Hypothalamus (tissue), 51 donors: ENCODE measurements at regions not wholly inside any gene's neighbourhood (a gene's known extent, or its start where the extent isn't known, plus 50 kb on each side); places are given as distances from the start of the nearest gene placed in this dataset.
A peak's percentile ranks its signal among the peaks of the same experiment; 100 is the strongest.

Experiments
- DNase-seq, 51 donors: peaks; one replicate each; lab custom pipeline; 2025; lab: John Stamatoyannopoulos, UW

DNA sequence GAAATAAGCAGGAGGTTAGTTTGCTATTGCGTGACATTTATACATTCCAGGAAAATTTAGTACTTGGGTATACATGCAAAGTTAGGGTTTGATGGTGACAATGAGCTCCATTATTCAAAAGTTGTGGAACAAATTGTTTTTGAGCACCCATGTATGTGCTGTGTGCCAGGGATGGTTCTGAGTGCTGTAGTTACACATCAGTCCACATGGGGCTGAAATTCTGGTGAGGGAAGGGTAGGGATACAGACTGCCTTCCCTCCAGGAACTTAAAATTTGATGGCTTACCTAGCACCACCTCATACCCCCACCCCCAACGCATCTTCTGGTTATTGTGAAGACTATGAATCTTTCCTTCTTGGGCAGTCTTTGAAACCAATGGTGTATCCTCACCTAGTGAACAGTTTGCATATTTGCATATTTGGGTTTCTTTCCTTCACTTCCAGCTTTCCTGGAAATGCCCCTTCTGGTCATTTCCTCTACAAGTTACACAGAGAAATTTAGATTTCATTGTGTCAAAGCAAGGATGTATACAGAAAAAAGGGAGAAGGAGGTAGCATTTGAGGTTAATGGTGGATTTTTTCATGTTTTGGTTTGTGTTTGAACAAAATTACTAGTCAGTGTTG is 222.0 kb upstream of the IL12A start:
- peak in 10 of 51 donors; percentile 17 to 61 (median 26) for DNase-seq

DNA sequence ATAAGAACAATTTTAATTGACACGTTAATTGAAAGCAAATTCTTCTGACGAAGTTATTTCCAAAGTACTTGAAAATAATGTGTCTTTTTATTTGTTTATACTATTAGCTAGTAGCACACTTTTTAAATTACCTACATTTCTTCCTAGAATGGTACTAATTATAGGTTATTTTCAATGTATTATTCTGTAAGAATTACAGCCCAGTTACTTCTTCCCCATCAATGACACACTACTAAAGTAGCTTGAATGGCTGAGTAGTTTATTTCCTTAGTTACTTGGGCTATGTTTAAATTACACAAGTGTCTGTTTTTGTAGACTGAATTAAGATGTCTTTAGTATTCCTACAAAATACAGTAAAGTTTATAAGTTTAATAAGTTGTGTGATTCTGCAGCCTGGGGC is 217.6 kb upstream of the IL12A start:
- no peak for DNase-seq

DNA sequence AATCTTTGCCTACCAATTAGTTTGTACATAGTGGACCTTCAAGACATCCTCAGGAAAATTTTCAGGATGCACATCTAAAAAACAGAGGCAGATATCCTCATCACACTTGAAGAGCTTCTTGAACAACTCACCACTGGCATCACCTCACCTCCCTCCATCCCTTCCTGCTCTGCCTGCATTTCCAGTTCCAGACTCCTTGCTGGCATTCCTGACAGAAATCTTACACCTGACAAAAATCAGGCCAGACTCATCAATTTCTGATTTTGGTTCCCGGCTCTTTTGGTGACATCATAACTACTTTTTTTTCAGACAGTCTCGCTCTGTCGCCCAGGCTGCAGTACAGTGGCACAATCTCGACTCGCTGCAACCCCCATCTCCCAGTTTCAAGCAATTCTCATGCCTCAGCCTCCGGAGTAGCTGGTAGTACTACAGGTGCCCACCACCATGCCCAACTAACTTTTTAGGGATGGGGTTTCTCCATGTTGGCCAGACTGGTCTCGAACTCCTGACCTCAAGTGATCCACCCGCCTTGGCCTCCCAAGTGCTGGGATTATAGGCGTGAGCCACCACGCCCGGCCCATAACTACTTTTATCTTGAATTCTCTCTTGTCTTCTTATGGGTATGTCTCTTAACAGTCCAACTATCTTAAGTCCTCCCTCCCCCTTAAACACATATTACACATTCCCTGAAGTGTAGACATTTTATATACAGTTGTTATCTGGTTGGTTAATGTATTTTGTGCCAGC is 216.6 kb upstream of the IL12A start:
- no peak for DNase-seq

DNA sequence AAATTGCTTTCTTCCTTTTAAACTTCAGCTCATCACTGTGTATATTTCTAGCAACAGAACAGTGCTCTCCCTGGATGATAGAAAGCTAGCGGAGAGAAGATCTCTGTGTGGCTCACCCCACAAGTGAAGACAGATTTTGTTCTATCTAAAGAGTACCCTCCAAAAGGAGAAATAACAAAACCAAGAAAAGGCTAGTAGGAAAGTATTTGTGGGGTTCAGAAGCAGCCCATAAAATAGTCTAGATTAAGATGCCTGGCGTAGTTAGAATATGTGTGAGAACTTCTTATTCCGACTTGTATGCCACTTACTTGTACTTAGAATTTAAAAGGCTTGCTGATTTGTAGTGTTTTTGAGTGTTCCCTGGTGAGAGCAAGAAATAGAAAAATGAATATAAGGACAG is 214.9 kb upstream of the IL12A start:
- DNase-seq: no peak

DNA sequence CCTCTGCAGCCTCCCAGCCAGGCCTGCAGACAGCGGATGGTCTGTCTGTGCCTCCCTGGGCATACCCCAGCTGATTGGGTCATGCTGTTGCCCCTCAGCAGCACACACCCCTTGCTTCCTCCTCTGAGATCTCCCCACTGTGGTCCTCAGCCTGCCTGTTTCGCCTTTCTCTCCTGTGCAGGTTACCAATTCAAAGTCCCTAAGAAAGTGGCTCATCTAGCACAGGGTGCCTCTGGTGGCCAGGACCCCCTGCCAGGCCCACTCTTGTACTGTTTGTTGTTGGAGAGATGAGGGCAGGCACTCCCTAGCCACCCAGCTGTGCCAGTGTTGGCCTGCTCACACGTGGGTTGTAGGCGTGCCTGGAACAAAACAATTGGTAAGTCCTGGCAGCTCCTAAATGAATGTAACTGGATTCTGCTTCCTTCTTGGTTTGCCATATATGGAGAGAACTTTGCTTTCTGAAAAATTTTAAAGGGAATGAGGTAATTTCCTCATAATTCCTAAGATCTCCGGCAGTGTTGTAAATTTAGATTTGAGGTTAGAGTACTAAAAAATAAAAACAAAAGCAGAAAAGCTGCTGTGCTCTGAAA is 213.2 kb upstream of the IL12A start:
- DNase-seq: peak in 43 of 51 donors; percentile 14 to 87 (median 63)

DNA sequence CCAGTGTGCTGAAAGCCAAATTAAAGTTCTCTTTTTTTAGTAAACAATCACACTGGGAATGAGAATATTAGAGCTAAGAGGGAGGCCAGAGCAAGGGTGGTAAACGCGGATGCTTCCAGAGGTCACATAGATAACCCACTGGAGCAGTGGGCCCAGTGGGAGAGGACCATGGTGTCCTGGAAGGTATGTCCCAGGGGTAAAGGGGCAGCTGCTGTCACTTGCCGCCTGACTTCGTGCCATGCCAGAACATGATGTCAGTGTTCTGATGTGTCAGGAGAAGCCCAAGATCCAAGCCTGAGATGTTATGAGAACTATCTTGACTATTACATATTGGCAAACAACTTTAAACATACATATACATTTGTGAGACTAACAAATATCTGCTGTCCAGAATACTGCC is 211.9 kb upstream of the IL12A start:
- DNase-seq: peak in 3 of 51 donors; percentile 24 to 30 (median 24)

DNA sequence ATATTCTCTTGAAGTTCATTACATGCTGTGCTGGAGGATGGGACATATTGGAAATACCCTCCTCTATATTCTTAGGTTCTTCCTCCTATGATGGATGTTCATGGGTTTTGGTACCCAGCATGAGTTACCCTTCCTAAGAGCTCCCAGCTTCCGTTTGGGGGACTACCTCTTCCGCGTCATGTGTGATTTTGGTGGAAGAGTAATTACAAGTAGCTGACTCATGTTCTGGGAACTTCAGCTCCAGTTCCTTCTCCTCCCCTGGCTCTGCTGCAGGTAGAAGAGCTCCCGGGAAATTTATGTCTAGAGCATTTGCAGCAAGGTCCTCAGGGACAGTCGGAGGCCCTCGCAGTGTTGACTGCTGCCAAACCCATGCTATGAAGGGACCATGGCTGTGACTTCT is 208.8 kb upstream of the IL12A start:
- DNase-seq: no peak

DNA sequence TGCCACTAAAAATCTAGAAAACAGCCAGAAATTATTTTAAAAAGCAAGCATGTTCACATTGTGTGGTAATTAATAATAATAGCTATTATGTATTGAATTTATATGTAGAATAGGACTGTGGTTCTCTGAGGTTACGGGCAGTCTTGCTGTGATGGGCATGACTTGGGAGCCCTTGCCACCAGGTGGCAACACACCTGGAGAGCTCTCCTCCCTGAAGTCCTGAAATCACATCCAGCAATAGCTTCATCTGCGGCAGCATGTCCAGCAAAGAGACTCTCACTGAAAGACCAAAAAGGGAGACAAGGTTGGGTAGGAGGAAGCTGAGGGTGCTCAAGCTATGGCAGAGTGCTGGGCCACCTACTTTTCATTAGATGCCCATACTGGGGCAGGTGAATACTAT is 206.8 kb upstream of the IL12A start:
- no peak for DNase-seq

DNA sequence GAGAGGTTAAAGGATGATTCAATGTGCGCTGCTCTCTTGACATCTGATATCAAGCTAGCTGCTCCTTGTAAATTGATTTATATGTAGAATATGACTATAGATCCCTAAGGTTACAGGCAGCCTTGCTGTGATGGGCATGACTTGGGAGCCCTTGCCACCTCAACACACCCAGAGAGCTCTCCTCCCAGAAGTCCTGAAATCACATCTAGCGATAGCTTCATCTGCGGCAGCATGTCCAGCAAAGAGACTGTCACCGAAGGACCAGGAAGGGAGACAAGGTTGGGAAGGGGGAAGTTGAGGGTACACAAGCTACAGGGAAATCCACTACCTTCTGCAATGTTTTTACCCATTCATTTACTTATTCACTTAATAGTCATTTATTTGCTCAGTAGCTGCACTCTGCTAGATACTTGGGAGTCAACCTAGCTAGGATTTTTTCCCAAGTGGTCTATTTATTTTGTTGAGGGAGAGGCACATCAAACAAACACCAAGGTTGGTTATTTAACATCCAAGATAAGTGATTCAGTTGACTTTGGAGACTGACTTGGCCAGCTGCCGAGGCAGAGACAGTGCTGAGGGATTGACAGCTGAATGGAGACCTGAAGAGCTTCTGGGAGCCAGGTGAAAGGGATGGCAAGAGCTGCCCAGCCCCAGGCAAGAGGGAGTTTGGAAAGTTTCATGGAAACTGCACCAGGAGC is 205.8 kb upstream of the IL12A start:
- no peak for DNase-seq

DNA sequence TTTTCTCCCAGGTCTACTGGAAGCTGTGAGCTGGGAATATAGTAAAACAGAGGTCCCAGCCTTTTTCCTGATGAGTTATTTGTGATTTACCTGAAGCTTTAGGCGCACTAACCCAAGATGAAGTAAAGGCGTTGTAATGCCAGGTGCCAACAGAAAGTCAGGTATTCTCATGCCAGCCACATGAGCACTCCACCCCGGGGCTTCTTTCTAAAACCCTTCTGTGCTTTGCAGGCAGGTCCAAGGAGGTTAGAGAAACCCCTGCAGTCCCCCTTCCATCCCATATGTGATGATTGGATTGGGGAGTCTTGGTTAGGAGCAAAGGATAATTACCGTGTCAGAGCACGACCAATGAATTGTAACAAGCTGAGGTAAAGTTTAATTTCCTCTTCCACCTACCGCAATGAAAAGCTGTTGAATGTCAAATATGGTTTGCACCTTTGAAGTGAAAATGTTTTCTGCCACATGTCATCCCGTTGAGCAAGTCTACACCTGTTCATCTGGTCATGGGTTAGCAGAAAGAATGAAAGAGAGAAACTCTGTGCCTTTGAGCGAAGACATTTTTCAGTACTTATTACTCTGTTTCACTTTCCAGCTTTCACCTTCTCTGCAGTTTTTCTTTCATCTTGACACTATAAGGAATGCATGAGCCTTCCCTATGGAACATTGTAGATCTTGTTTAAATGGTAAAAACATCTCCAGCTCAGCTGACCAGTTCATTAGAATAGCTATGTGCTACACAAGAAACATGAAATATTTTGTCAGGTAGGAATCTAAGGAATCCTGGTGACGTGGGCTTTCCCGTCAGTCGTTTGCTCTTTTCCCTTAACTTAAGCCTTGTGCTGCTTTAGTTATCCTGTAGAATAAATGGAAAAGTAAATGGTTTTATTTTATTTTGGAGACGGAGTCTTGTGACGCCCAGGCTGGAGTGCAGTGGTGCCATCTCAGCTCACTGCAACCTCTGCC is 204.6 kb upstream of the IL12A start:
- no peak for DNase-seq

DNA sequence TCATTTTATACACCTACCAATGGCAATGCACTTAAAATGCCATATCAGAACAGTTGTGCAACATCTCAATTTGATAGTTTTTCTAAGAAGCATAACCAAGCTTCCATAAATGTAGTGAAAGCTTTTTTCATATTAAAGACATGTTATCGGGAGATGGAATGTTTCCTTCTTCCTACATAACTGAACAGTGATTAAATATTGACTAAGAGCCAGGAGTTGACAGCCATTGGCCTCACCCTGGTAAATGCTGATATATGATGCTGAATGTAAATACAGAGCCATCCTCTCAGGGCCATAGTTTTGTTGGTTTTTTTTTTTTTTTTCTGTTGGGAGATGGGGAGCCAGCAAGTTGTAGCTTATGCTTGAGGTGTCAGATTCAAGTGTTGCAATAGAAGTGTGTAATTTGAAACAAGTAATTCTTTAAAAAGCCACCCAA is 203.3 kb upstream of the IL12A start:
- DNase-seq: no peak

DNA sequence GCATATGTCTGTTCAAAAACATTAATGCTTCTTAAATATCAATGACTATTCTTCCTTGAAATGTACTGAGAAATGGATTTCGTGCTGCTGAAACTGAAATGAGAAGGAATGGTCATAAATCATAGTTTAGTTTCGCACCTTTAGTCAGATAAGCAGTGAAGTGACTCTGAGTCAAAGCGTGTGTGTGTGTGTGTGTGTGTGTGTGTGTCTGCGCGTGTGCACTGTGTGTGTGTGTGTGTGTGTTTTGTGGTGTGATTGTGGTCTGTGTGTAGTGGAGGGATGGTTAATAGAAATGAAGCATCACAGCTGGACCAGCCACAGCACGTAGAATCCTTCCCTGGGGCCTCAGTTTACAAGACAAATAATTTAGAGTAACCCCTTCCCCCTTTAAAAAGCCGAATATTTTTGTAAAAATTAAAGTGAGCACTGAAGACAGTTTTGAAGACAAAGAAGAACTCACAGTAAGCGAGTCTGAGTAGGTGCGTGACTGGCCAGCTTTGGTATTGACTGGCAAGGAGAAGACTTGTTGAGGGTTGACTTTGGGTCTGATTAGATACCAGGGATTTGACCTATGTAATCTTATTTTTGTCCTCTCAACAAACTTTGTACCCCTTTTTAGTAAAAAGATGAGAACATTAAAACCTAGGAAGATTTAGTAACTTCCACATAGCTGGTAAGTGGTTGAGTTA is 202.0 kb upstream of the IL12A start:
- DNase-seq: no peak

DNA sequence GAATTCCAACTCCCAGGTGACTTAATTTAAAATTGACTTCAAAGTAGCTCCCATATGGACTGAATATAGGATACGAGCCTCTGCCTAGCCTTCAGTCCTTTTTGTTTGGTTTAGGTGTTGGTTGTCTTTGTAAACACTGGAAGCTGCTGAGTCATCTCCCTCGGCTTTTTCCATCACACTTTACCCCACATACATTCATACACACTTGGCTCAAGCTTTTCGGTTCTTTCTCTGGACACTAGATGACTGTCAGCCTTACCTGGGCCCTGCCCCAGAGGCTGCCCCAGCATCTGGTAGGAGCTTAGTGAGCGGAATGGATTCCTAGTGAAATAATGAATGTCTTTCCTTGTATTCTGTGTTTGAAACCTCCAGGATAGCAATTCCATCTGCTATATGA is 201.5 kb upstream of the IL12A start:
- peak in 1 of 51 donors; percentile 27 for DNase-seq

DNA sequence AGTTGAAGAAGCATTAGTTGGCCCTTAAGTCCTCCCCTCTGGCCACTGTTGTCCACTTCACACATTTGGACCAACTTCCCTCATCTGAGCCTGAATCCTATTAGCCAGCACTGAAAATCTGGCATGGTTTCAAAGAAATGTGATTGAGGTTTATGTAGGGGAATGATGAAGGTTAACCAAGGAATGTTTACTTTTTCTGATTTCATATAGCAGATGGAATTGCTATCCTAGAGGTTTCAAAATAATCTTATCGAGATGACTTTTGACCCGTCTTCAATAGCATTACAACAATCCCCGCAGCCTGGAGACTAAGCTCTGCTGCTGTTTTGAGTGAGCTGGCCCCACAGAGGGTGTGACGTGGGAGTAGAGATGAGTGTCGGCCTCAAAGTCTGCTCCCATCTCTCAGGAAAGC is 200.8 kb upstream of the IL12A start:
- DNase-seq: no peak

DNA sequence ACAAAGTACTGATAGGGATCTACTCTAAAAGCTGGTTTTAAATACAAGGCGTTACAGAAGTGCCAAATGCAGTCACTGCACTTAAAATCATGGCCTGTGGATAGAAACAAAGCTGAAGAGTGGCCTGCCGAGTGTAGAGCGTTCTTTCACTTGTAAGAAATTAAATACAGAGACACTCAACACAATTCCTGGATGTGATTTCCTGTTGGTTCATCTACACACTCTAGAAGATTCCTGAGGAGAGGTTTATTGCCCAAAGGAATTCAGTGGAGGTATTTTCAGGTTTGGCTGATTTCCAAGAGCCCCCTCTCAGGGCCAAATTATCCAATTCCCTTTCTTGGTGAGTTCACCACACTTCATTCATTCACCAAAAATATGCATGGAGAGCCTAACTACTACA is 200.3 kb upstream of the IL12A start:
- DNase-seq: no peak

DNA sequence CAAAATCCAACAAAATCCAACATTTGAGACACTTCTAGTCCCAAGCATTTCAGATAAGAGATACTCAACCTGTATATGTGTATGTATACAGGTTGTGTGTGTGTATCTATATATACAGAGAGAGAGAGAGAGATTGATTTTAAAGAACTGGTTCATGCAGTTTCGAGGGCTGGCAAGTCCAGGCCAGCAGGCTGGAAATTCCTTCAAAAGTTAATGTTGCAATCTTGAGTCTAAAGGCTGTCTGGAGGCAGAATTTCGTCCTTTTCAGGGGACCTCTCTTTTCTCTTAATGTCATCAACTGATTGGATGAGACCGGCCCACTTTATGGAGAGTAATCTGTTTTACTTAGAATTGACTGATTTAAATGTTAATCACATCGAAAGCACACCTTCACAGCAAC is 199.6 kb upstream of the IL12A start:
- DNase-seq: no peak

DNA sequence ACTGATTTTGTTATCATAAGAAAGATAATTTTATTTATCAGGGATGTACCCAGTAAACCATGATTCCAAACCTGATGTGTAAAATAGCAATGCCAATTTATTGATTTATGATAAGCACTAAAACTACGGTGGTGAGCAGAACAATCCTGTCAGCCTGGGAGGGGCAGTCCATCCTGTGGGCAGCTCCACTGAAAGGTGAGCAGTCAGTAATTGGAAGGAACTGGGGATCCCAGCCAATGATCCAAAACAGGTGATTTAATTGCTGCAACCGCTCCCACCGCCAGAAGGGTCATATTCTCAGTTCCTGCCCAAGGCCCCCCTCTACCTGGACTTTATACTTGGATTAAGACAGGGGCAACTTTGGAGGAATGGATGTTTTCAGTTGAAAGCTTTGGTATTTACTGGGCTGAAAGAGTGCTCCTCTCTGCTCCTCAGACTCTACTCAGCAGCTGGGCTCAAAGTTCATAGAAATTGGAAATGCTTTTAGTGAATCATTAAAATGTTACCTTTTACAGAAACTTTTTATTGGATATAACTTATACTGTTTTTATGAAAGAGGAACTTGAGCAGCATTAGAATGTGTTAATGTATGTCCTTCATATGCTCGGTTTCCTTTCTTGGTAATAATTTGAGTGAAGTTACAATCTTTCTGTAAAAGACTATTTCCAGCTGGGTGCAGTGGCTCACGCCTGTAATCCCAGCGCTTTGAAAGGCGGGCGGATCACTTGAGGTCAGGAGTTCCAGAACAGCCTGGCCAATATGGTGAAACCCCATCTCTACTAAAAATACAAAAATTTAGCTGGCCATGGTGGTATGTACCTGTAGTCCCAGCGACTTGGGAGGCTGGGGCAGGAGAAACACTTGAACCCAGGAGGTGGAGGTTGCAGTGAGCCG is 198.6 kb upstream of the IL12A start:
- no peak for DNase-seq

DNA sequence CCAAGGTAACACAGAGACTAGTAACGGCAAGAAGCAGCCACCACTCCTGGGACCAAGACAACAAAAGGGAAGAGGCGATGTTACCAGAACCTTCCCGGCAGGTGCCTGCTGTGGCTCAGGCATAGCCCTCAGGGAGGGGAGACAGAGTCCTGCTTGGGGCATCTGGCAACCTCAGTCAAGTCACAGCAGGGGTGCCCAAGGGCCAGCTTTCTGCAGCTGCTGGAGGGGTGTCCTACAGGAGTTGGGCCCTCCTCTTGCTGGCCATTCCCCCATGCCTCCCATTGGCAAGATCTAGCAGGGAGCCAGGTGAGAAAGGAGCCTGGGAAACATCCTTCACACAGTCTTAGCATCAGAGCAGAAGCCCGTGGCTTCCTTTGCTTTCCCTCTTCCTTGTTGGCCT is 197.3 kb upstream of the IL12A start:
- DNase-seq: peak in 2 of 51 donors; percentile 22 to 23

DNA sequence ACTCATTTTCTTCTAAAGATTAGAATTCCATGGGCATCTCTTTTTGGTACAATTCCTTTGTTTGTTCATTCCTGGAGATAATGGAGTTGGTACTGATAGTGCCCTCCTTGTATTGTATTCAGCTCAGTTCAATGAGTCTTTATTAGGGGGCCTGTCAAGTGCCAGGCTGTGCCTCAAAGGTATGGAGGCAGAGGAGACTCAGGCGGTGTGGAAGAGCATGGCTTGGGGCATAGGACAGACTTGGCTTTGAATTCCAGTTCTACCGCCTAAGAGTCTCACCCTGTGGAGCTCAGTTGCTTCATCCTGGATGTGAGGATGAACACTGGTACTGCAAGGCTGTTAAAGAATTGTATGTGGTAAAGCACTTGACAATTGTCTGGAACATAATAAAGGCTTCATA is 196.6 kb upstream of the IL12A start:
- DNase-seq: peak in 19 of 51 donors; percentile 11 to 64 (median 34)
